ENCODE measurements at regions not wholly inside any gene's neighbourhood (a gene's known extent, or its start where the extent isn't known, plus 50 kb on each side); places are given as distances from the start of the nearest gene placed in this dataset.

GRCh38 chr15:55005679-55006078 is 191.1 kb downstream of the RSL24D1 start:
- TF ChIP-seq CTCF (IDR thresholded peaks at IDR 0.05) = no peak
- TF ChIP-seq JUND (IDR thresholded peaks at IDR 0.05) = no peak
- no peak for TF ChIP-seq TAF1 (IDR thresholded peaks at IDR 0.05; ENCODE audit: borderline replicate concordance, low read depth, low read length)
- TF ChIP-seq SMC3 (IDR thresholded peaks at IDR 0.05; ENCODE audit: low read depth, low read length) = no peak
- TF ChIP-seq RCOR1 (IDR thresholded peaks at IDR 0.05; ENCODE audit: low read length) = no peak
- TF ChIP-seq RAD21 (IDR thresholded peaks at IDR 0.05; ENCODE audit: low read length) = no peak
- no peak for TF ChIP-seq SIN3A (IDR thresholded peaks at IDR 0.05; ENCODE audit: borderline replicate concordance, low read depth, low read length)
